ENCODE measurements at regions not wholly inside any gene's neighbourhood (a gene's known extent, or its start where the extent isn't known, plus 50 kb on each side); places are given as distances from the start of the nearest gene placed in this dataset.

GRCh38 chr1:147080006-147080661 lies 92.1 kb downstream of the PRKAB2 start:
- no peak overlapping the region for H2AFZ ChIP-seq
- no peaks in the 10 kb centered on the region for H3K9me3 ChIP-seq (ENCODE audit: low read depth)
- H3K4me3 ChIP-seq, result no peak overlapping the region
- H3K79me2 ChIP-seq, result no peaks in the 10 kb centered on the region
- H3K9me2 ChIP-seq (replicated peaks; ENCODE audit: insufficient read depth), result no peaks in the 10 kb centered on the region
- no peak for DNase-seq (ENCODE audit: low spot score)
- no peak overlapping the region for H3K4me2 ChIP-seq
- no peaks in the 10 kb centered on the region for H3K36me3 ChIP-seq (replicated peaks; ENCODE audit: insufficient read depth, low read depth)
- WGBS (ENCODE audit: low lambda C conversion rate, missing lambda C conversion rate), result 98% methylated on average over 35 of the region's 35 CpGs
- no peaks in the 10 kb centered on the region for H4K20me1 ChIP-seq (ENCODE audit: insufficient read depth, poor library complexity, severe bottlenecking)
- H3K27me3 ChIP-seq, result peaks cover 9% of the 10 kb centered on the region
- no peaks in the 10 kb centered on the region for H3K4me1 ChIP-seq (ENCODE audit: insufficient read depth)
- TF ChIP-seq EZH2 (IDR thresholded peaks at IDR 0.05; ENCODE audit: borderline replicate concordance) (no peak), CTCF (IDR thresholded peaks at IDR 0.05; ENCODE audit: poor library complexity) (no peak), EZH2phosphoT487 (IDR thresholded peaks at IDR 0.05; ENCODE audit: low read depth, severe bottlenecking, unreplicated experiment) (no peak)
- no peak overlapping the region for H3K27ac ChIP-seq

- Histone ChIP-seq H3K9me2 (replicated peaks; ENCODE audit: insufficient read depth) (no peaks in the 10 kb centered on the region), H3K4me2 (no peak overlapping the region), H3K4me1 (ENCODE audit: insufficient read depth) (no peaks in the 10 kb centered on the region), H3K27me3 (peaks cover 9% of the 10 kb centered on the region), H3K27ac (no peak overlapping the region), H3K36me3 (replicated peaks; ENCODE audit: insufficient read depth, low read depth) (no peaks in the 10 kb centered on the region), H3K9me3 (ENCODE audit: low read depth) (no peaks in the 10 kb centered on the region), H3K79me2 (no peaks in the 10 kb centered on the region), H4K20me1 (ENCODE audit: insufficient read depth, poor library complexity, severe bottlenecking) (no peaks in the 10 kb centered on the region), H3K4me3 (no peak overlapping the region), H2AFZ (no peak overlapping the region)
- 98% methylated on average over 43 of the region's 45 CpGs for WGBS (ENCODE audit: low lambda C conversion rate, missing lambda C conversion rate)
- TF ChIP-seq EZH2 (IDR thresholded peaks at IDR 0.05; ENCODE audit: borderline replicate concordance) (no peak), CTCF (IDR thresholded peaks at IDR 0.05; ENCODE audit: poor library complexity) (no peak), EZH2phosphoT487 (IDR thresholded peaks at IDR 0.05; ENCODE audit: low read depth, severe bottlenecking, unreplicated experiment) (no peak)
- DNase-seq (ENCODE audit: low spot score), result no peak
Observed at GRCh38 chr1:147079400-147080005, 92.8 kb downstream of the PRKAB2 start.

GRCh38 chr1:147078606-147079399 lies 93.5 kb downstream of the PRKAB2 start:
- H3K79me2 ChIP-seq, result no peaks in the 10 kb centered on the region
- TF ChIP-seq EZH2phosphoT487 (IDR thresholded peaks at IDR 0.05; ENCODE audit: low read depth, severe bottlenecking, unreplicated experiment), result no peak
- TF ChIP-seq CTCF (IDR thresholded peaks at IDR 0.05; ENCODE audit: poor library complexity), result no peak
- no peak for TF ChIP-seq EZH2 (IDR thresholded peaks at IDR 0.05; ENCODE audit: borderline replicate concordance)
- no peaks in the 10 kb centered on the region for H3K36me3 ChIP-seq (replicated peaks; ENCODE audit: insufficient read depth, low read depth)
- H4K20me1 ChIP-seq (ENCODE audit: insufficient read depth, poor library complexity, severe bottlenecking), result no peaks in the 10 kb centered on the region
- no peaks in the 10 kb centered on the region for H3K9me2 ChIP-seq (replicated peaks; ENCODE audit: insufficient read depth)
- H3K27me3 ChIP-seq, result peaks cover 9% of the 10 kb centered on the region
- no peaks in the 10 kb centered on the region for H3K9me3 ChIP-seq (ENCODE audit: low read depth)
- no peak for DNase-seq (ENCODE audit: low spot score)
- no peak overlapping the region for H3K4me2 ChIP-seq
- H2AFZ ChIP-seq, result no peak overlapping the region
- H3K4me1 ChIP-seq (ENCODE audit: insufficient read depth), result no peaks in the 10 kb centered on the region
- 97% methylated on average over 52 of the region's 52 CpGs for WGBS (ENCODE audit: low lambda C conversion rate, missing lambda C conversion rate)
- no peak overlapping the region for H3K27ac ChIP-seq
- H3K4me3 ChIP-seq, result no peak overlapping the region

Data from hepatocyte (in vitro differentiated cells).